HFF-Myc (cell line): ENCODE measurements at regions not wholly inside any gene's neighbourhood (a gene's known extent, or its start where the extent isn't known, plus 50 kb on each side); places are given as distances from the start of the nearest gene placed in this dataset.

ENCODE experiments used
- DNase-seq: peaks from one replicate; pipeline ENCODE4 v3.0.0-alpha.2; 2011; ENCODE audit warnings: low read depth; ENCODE audit errors: extremely low read depth
- H3K4me3 ChIP-seq: replicated peaks from 2 replicates; pipeline ENCODE4 v1.5.1; 2011; ENCODE audit warnings: low read depth, mild to moderate bottlenecking, control low read depth, low read length
- CTCF ChIP-seq: IDR thresholded peaks from 2 replicates; pipeline ENCODE4 v1.5.1; 2012; ENCODE audit warnings: mild to moderate bottlenecking, low read depth, low read length, control low read depth; ENCODE audit errors: missing control alignments

- DNase-seq = no peak
- no peak for TF ChIP-seq CTCF
- no peak overlapping the region for H3K4me3 ChIP-seq
Measured at GRCh38 chr12:68462803-68463202, 130.6 kb upstream of the MDM1 start.

DNA sequence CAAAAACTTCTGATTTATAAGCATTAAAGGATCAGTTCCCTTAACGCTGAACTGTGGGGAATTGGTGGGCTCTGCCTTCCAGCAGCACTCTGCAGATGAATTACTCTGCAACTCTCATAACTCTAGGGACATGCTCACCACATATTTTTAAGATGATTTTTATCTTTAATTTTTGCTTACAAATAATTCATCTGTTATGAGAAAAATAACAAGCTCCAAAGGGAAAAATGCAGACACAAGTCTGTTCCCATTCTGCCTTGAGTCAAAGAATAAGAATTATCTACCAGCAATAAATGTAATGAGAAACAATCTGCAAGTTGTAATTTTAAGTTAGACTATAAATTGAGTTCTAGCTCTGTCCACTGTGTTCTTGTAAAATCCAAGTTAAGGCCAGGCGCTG is 133.1 kb upstream of the MDM1 start:
- no peak overlapping the region for H3K4me3 ChIP-seq
- DNase-seq = no peak
- TF ChIP-seq CTCF = no peak

DNA sequence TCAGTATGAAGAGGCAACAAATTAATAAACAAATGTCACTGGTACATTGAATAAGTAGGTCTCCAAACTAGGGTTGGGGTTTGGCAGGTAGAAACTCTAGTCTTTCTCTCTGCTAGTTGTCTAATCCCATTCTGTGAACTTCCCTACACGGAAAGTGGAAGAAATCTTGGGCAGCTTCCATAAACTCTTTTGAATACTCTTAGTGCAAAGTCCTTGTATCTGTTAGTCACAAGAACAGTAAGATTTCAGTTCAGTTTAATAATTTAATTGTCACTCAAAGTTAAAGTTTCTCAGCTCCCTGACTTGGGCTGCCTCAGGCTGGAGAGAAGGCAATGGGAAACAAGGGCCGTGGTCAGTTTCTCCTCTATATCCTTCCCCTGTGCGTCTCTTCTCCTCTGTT is 135.4 kb upstream of the MDM1 start:
- H3K4me3 ChIP-seq = no peak overlapping the region
- no peak for TF ChIP-seq CTCF

GRCh38 chr12:68468036-68468435 is 135.9 kb upstream of the MDM1 start:
- no peak overlapping the region for H3K4me3 ChIP-seq
- TF ChIP-seq CTCF = no peak
- no peak for DNase-seq

More for the DNA sequence above, 135.4 kb upstream of the MDM1 start:
- no peak for DNase-seq

GRCh38 chr12:68469113-68469512 is 137.0 kb upstream of the MDM1 start:
- TF ChIP-seq CTCF = no peak
- DNase-seq = no peak

DNA sequence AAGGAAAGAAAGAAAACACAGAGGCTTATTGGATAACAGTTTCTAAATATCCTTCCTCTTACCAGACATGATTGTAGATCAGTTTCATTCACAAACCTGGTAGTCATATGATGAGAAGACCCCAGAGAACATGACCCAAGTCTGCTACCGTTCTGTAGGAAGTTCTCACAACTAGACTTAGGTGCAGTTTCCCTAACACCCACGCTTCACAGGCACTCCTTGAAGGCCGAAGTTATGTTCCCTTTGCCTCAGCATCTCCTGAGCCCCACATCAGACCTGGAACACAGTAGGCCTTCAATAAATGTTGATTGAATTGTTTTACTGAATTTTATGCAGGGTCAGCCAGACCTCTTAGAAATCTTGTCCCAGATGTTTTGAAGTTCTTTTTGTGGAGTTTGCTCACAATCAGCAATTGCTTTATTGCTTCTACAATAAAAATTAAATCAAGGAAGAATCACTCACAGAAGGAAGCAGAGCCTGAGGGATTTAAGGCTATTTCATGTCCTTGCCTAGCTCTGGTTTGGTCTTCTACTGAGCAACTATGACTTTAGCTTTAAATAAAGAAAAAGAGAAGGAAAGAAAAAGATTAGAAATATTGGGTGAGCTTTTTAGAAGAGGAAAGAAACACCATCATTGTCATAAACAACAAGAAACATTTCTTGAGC is 138.6 kb upstream of the MDM1 start:
- no peak for DNase-seq
- no peak overlapping the region for H3K4me3 ChIP-seq
- no peak for TF ChIP-seq CTCF

More at GRCh38 chr12:68469113-68469512, 137.0 kb upstream of the MDM1 start:
- H3K4me3 ChIP-seq = no peak overlapping the region
